ENCODE measurements at regions not wholly inside any gene's neighbourhood (a gene's known extent, or its start where the extent isn't known, plus 50 kb on each side); places are given as distances from the start of the nearest gene placed in this dataset.

DNA sequence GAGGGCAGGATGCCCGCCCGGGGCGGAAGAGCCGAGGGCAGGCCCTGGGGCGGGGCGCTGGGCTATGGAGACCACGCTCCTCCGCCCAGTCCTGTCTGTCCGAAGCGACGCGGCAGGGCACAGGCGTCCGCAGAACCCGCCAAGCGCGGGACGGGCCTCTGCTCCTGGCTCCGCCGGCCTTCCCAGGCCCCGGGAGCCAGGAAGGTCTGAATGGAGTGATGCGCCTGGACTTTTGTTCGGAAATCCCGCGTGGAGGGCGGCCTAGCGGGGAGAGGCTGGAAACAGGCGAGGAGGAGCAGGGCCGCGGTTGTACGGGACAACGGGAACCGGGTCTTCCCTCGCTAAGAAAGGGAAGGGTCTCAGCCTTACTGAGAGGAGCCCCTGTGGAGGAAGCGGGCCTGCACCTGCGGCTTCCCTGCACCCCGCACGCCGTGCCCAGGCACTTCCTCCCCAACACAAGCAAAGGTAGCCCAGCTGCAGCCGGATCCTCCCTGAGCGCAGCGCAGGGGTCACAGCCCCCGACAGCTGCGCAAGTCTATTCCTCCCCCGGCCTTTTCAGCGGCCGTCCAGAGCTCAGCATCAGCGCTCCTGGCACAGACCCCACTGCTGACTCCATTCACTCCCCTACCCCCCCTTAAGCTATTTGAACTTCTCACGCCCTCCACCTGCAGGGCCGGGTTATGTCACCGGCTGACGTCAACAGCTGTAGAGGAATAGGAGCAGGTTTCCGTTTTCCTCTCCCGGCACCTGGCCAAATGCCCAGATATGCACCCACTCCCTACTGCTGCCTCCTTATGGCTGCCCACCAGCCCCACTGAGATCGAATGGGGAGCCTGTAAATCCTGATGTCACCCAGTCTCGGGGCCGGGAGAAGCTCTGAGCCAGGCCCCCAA is 143.2 kb upstream of the RET start:
- DNase-seq, result no peak

DNA sequence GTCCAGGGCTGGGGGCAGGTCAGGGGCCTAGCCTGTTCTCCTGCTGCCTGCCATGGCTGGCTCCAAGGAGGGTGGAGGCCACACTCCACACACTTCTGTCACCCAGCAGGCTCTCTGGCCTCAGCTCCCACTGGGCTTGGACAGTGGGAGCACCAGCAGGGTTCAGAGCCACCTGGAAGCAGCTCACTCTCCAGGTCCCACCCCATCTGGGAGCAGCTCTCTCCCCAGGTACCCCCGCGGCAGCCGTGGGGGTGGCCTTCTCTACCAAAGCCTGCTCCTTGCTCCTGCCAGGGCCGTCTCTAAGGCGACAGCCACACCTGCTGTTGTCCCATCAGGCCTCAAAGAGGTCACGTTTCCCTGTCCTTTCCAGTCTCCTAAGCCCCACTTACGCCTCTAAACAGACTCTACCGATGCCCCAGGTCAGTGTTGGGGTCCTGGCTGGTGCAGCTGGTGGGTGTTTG is 142.5 kb upstream of the RET start:
- no peak for DNase-seq

DNA sequence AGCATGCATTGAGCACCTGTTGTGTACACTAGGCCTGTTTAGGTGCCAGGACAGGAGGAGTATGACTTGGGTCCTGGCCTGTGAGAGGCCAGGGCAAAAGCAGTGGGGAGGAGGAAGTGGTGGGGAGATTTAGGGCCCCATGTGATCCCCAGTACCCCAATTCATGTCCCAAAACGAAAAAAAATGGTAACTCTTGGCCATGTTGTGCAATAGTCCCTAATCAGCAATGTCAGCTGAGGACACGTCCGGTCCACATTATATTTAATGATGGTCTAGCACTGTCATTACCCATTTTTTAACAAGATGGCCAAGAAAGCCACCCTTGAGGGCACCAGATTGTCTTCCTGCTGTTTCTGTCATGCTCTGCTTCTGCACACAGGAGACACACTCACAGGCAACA is 142.0 kb upstream of the RET start:
- no peak for DNase-seq

DNA sequence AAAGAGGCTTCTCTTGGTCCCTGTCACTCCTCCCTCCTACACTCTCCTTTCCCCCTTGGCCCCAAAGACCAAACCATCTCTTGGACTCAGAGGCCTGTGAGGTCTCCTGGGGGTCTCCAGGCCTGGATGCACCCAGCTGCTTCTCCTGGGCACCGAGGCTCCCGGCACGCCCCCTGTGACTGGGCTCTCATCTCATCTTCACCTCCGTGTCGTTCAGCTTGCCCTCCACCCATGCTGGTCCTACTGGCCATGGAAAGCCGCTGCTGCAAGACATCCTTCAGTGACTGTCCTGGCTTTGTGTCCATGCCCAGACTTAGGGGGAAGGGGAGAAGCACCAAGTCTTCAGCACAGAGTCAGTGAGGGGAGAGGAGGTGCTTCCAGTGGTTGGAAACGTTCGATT is 141.4 kb upstream of the RET start:
- DNase-seq, result no peak

DNA sequence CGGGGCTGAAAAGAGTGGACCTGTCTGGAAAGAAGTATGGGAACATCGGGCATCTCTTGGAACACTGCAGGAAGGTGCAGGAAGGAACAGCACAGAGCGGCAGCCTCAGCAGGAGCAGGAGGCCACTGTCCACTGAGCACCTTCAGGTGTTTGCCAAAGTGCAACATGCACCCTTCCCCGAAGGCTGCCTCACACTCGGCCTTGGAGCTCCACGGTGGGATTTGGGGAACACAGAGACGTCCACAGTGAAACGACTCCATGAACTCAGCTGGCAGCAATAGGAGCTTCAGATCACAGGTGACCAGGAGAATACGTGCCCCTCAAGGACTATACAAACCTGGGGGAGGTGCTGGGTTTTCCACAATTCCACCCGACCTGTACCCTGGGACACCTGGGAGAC is 140.3 kb upstream of the RET start:
- no peak for DNase-seq

DNA sequence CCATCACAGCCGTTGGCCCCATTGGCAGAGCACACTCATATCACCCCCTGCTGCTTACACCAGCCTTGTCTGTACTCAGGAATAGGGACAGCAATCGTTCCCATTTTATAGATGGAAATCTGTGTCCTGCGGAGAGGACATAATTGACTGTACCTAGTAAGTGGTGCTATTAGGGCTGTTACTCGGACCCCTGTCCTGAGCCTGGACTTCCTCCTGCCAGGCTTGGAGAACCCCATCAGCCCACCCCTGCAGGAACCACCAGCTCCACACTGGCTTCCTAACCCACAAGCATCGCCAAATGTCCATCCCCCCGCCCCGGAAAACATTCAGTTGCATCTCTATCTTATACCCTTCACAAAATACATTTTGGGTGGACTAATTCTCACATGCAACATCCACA is 139.8 kb upstream of the RET start:
- no peak for DNase-seq

DNA sequence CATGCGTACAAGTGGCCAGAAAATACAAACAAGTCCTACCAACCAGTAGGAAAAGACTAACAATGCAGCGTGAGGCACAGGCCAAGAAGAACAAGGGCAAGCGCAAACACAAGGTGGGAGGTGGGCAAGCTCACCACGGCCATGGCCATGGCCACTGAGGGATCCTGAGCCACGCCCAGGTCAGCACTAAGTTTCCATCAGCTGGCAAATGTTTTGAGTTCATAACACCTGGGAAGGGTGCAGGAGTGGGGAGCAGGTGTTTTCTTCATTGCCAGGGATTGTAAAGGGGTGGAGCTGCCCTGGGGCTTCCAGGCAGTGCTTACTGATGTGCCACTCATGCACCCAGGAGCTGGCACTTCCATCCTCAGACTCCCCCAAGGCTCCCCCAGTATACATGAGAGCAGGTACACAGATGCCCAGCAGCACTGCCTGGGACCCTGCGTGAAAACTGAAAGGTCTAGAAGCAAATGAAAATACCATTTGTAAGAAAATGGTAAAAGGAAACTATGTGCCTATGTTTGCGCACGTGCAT is 139.2 kb upstream of the RET start:
- no peak for DNase-seq

DNA sequence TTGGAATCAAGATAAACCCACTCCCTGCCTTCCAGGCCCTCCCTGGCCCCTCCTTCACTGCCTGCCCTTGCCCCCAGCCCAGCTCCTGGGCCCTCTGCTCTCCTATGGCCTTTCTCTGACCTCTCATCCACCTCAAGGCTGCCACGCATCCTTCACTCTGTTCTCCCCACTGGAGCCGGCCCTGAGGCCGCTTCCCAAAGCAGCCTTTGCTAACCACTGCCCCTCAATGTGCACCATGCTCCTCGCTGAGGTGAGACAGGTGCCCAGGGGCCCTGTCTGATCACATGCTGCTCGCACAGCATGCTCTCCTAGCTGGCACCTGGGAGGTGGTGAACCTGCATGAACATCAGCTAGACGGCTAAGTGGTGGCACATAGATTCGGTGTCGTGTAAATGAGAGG is 138.5 kb upstream of the RET start:
- DNase-seq, result no peak

DNA sequence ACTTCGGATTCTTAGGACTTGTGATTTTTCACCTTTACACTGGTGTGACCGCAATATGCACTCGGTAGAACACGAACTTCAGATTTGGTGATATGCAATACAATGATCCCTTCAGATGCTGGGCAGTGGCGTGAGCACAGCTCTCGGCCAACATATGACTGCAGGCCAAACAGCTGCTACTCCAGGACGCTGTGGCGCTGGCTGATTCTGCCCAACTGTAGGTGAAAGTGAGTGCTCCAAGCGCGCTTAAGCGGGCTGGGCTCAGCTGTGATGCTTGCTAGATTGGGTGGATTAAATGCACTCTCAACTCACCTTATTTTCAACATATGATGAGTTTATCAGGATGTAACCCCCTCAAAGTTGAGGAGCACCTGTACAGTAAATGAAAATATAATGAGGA is 137.6 kb upstream of the RET start:
- DNase-seq, result no peak

DNA sequence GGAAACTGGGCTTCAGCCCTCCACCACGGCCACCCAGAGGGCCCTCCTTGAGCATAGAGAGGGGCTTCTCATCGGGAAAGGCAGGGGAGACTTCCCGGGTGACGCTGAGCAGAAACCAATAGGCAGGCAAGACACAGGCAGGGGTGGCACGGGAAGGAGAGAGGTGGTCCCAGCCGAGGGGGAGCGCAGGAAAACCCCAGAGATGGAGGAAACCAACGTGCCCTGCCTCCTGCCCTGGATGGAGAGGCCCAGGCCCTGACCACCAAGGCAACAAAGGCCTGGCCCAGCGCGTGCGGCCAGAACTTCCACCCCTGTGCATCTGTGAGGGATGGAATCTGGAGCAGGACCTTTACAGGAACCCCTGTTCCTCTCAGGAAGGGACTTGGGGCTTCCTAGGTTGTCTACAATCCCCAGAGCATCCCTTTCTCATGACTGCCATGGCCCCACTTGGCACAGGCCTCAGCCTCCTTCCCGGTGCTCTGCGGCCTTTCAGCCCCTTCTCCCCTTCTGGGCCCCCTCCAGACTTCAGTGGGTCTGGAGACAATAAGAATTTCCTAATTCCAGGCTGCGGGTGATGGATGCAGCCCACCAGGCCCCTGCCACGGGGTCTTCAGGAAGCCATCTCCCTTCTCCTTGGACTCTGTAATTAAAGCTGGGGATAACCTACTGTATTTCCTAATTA is 137.0 kb upstream of the RET start:
- DNase-seq, result no peak

DNA sequence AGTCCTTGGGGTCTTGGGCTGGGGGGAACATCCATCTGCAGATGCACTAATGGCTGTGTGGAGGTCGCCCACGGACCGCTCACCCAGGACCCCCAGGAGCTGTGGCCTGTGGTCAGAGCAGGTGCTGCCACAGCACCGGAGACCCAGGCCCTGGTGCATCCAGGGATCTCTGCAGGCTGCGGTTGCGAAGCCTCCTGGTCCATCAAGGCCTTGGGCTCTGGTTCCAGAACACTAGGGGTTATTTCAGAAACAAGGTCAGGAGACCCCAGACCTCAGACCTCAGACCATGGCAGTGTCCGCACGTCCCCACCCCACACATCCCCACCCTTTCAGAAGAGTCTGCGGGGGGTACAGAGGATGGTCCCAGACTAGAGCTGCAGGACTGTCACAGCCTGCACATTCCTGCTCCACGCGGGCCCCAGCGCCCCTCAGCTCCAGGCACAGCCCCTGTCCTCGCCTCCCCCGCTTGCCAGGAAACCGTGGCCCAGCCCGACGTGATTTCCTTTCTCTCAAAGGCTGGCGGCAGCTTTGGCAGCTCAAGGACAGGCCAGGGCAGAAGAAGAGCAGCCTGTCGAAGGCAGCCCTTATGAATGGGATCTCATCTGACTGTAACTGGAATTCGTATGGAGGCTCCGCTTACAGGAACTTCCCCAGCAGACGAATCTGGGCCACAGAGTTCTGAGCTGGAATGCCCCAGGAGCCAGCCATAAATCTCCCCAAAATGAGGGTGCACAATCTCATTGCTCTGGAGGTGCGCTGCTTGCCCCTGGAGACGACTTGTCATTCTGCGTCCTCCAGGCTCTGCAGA is 136.2 kb upstream of the RET start:
- DNase-seq, result no peak

DNA sequence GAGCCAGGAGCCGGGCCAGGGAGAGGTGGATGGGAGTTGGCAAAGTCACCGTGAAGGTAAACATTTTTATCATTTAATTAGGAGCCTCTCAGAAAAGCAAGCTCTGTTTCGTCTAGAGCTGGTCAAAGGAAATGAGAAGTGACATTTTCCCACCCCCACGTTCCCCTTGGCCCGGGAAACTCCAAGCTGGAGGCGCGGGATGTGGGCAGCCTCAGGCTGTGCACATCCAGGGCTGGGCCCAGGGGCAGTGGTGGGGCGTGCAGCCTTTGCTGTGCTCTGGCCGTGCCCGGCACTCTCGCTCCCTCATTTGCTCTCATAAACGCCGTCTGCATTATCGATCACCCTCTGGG is 135.6 kb upstream of the RET start:
- no peak for DNase-seq

DNA sequence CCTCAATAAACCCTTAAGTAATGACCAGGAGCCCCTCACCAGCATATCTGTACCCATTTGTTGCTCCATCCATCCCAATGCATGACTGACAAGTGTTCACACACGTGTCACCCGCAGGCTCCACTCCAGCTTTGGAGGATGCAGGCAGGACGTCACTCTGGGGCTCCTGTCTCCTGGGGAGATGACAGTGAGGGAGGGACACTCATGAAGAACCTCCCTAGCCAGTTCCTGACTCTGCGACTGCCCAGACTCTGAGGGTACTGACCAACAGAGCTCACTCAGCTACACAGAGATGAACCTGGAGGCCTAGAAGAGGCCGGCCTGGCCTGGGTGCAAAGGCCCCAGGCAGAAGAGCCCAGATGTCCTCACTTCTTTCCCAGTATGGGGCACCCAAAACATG is 135.1 kb upstream of the RET start:
- DNase-seq, result no peak

DNA sequence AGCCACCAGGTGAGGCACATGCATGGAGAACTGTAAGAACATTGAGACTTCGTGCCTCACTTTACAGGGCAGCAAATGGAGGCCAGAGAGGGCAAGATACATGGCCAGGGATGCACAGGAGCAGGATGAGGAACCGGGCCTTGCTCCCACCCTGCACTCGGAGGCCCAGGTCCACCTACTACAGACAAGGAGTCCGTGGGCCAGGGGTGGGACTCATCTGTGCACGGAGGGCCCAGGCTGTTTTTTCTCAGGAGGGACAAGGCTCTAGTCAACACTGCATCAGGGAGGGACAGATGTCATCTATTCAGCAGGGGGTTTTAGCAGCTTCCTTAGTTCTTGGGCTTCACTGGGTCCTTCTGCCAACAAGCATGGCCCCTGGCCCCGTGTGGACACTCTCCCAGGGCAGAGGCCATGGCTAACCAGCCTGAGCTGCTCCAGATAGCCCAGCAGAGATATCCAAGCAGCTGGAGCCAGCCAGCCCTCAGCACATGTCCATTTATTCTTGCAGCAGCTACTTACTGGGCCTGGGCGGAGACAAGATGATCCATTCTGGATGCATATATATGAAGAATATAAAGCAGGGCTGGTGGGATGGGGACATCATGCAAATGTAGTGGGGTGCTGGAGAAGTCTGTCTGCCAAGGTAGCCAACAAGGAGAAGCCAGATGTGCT is 134.5 kb upstream of the RET start:
- DNase-seq, result no peak

DNA sequence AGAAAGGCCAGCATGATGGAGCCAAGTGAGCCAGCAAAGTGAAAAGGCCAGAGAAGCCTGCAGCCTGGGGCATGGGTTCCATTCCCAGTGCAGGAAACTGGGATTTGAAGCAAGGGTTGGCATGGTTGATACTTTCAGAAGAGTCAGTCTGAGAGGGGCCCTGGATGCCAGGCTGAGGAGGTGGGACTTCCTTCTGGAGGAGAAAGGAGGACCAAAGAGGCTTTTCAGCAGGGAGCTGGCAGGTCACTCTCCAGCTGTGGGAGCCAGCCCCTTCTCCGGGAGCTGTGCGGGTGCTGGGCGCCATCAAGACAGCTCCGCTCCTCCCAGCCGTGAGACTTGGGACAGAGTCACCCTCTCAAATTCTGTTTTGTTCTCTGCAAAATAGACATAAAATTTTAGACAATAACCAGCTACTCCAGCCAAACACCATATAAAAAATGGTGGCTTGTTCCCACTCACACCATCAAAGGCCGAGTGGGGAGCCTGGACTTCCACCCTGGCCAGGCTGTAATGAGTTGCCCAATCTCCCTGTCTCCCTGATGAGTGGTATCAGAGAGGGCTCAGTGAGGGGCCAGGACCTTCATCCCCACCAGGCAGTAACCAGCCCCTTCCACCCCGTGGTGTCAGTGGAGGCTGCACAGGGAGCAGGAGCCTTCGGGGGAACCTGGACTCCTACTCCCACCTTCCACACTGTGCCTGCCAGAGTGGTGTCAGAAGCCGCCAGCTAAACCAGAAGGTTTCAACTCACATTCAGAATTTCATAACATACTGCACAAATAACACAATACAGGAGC is 133.6 kb upstream of the RET start:
- DNase-seq, result no peak

DNA sequence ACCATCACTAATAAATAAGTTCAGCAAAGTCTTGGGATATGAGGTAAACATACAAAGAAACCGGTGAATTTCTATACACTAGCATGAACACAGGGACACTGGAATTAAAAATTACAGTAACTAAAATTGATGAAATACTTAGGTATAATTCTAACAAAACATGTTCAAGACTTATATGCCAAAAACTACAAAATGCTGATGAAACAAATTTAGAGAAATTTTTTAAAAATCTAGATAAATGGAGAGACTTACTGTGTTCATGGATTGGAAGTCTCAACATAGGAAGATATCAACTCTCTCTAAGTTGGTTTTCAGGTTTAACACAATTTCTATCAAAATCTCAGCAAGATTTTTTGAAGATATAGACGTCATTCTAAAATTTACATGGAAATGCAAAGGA is 128.8 kb upstream of the RET start:
- DNase-seq, result no peak

DNA sequence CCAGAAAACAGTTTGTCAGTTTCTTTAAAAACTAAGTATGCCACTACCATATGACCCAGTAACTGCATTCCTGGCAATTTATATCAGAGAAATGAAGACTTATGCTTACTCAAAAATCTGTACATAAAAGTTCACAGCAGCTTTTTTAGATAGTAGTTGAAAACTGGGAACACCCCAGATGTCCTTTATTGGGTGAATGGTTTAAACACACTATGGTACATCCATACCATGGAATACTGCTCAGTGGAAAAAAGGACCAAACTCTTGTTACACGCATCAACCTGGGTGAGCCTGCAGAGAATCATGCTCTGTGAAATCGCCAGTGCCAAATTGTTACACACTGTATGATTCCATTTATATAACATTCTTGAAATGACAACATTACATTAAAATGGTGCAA is 127.6 kb upstream of the RET start:
- DNase-seq, result no peak

DNA sequence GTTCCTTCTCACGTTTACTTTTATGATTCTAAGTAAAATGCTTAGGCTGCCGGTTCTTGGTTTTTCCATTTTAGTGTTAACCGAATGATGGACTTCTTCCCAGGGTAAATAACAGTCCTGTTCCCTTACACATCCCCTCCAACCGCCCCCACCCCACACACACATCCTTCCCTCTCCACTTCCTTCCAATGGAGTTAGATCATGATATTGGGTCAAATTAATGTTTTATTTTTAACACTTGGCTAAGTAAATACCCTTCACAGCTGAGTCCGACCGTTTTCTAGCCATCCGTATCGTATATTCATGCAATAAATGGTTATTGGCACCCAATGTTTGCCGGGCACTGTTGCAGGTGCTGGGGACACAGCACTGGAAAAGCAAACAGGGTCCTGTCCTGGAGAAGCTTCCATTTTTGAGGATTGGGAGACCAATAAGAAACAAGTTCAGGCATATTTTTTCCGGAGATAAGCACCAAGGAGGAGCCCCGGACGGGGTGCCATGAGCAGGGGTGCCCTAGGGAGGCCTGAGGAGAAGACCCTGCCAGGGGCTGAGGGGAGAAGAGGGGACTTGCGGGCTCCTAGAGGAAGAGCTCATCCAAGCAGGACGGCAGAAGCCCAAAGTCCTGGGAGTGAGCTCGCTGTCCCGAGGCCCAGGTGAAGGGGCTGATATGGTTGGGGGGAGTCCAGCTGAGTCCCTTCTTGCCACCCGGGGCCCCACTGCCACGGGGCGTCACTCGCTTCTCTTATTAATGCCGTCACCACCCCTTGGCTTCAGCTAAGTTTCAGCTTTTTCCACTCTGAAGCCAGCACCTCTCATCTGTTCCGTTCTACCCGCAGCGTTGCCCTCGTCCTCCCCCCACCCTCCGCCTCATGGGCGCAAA is 126.0 kb upstream of the RET start:
- DNase-seq, result no peak

DNA sequence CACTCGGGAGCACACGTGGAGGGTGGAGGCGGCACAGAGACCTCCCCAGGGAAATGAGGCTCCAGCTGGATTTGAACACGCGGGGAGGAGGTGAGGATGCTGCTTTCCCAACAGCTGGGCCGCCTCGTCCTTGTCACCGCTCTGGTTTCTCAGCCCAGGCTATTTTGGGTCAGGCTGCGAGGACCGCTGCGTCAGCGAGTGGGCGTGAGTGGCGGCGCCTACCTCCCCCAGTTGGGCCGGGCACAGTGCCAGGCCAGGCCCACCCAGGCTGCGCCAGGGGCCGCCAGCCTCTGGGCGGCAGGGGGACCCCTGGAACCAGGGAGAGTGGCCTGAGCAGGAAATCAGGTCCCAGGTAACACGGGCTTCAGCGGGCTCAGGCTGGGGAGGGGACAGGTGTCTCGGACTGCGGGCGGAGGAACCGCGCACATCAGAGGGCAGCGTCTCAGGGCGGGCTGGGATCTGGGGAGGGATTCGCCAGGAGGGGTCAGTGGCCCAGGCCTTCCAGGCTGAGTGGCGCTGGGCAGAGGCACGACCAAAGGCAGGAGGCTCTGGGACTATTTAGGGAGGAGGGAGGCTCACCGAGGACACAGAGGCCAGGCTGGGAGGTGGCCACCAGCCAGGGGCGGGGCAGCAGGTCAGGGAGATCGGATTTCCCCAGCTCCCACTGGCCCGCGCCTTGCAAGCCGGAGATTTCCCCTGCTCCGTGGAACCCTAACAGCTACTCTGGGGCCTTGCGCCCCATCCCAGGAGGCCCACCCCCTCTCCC is 125.2 kb upstream of the RET start:
- DNase-seq, result no peak

DNA sequence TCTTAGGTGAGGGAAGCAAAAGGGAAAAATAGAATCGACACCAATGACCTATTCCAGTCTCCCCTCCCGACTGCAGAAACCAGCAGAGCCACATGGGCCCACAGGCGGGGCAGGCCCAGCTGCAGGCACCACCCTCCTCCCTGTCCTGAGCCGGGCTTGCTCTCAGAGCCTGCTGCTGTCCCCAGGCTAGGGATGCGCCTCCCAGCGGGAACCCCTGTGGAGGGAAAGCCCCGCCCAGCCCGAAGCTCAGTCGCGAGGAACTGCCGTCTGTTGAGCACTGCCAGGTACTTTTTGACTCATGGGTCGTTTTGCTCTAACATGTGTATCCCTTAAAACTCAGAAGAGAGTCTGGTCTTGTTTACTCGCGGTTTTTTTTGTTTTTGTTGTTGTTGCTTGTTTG is 124.5 kb upstream of the RET start:
- DNase-seq, result no peak
